ENCODE measurements at regions not wholly inside any gene's neighbourhood (a gene's known extent, or its start where the extent isn't known, plus 50 kb on each side); places are given as distances from the start of the nearest gene placed in this dataset.

DNA sequence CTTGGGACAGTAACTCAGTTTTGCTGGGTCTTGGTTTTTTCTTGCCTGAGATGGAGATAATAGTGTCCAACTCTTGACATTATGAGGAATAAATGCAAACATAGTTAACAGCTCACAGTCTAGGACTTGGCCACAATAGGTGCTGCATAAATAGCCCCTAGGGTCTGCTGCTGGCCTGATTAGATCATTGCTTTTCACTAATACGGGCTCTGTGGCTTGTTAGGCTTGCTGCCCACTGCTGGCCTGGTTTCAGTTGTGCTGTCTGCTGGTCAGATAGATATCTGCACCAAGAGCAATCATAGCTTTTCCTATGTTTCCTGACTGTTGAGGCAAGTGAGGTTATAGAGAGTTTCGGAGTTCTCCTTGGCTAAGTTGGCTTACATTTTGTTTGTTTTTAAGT, 246.1 kb downstream of the DNAJB9 start:
- Mint-ChIP-seq H3K36me3 (ENCODE audit: low read depth) (peaks cover 3% of the 10 kb centered on the region), H3K9me3 (peaks cover 5% of the 10 kb centered on the region), H3K4me3 (no peak overlapping the region), H3K4me1 (no peaks in the 10 kb centered on the region), H3K27me3 (ENCODE audit: low read depth) (no peaks in the 10 kb centered on the region), H3K27ac (ENCODE audit: unreplicated experiment) (no peak overlapping the region)
- TF ChIP-seq, protein P1, sequence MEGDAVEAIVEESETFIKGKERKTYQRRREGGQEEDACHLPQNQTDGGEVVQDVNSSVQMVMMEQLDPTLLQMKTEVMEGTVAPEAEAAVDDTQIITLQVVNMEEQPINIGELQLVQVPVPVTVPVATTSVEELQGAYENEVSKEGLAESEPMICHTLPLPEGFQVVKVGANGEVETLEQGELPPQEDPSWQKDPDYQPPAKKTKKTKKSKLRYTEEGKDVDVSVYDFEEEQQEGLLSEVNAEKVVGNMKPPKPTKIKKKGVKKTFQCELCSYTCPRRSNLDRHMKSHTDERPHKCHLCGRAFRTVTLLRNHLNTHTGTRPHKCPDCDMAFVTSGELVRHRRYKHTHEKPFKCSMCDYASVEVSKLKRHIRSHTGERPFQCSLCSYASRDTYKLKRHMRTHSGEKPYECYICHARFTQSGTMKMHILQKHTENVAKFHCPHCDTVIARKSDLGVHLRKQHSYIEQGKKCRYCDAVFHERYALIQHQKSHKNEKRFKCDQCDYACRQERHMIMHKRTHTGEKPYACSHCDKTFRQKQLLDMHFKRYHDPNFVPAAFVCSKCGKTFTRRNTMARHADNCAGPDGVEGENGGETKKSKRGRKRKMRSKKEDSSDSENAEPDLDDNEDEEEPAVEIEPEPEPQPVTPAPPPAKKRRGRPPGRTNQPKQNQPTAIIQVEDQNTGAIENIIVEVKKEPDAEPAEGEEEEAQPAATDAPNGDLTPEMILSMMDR (conservative IDR thresholded peaks at IDR 0.05): no peak
- no peak for DNase-seq (ENCODE audit: low read depth, low spot score)

DNA sequence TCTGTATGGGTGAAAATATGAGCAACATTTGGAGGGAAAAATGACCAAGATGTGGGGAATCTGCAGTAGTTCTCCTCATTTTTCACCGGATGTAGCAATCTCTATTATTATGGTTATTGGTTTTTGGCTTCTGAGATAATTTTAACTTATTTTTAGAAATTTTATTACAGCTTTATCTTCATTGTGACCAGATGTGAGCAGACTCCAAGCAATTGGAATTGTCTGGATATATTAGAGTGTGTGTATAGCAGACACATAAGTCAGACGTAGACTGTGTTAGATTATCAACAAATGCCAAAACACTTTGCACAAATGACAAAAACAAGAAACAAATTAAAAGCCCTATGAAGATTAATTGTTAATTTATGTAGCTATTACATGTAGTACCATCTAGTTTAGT, 249.1 kb downstream of the DNAJB9 start:
- TF ChIP-seq, protein P1 (conservative IDR thresholded peaks at IDR 0.05): no peak
- H3K27me3 Mint-ChIP-seq (ENCODE audit: low read depth): no peaks in the 10 kb centered on the region
- H3K9me3 Mint-ChIP-seq: peaks cover 2% of the 10 kb centered on the region
- H3K4me3 Mint-ChIP-seq: no peak overlapping the region
- H3K27ac Mint-ChIP-seq (ENCODE audit: unreplicated experiment): no peak overlapping the region
- H3K4me1 Mint-ChIP-seq: no peaks in the 10 kb centered on the region
- DNase-seq (ENCODE audit: low read depth, low spot score): no peak
- H3K36me3 Mint-ChIP-seq (ENCODE audit: low read depth): no peaks in the 10 kb centered on the region

DNA sequence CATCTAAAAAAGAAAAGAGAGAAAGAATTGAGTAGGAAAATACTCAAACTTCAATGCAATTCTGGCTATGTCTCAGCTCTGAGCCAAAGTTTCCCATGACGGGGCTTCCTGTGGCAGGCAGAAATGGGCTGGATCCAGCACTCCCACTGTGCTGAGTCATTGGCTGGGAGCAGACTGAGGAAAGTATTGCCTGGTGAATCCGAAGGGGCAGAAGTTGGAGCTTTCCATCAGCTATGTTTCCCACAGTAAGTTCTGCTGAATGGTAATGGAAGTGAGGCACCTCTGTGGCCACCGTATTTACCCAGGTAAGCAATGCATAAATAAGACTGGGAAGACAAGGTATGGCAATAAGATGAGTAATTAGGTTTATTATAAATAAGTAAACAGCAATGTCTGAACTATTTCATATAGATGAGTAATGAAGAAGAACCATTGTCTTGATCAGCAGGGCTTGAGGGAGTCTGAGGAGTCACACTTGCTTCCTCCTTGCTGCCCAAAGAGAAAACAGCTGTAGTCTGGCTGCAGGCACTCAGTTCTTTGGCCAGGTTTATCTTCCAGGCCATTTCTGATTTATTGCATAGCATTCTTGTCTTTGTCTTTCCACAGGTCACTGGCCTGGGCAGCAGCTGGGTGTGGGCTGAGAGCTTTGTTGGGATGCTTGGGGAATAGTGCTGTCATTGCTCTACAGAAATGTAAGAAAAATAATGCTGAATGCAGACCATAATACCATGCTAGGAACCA, 255.3 kb downstream of the DNAJB9 start:
- Mint-ChIP-seq H3K27me3 (ENCODE audit: low read depth) (no peaks in the 10 kb centered on the region), H3K36me3 (ENCODE audit: low read depth) (no peaks in the 10 kb centered on the region), H3K4me3 (no peak overlapping the region), H3K9me3 (peaks cover 2% of the 10 kb centered on the region), H3K4me1 (peaks cover 3% of the 10 kb centered on the region), H3K27ac (ENCODE audit: unreplicated experiment) (no peak overlapping the region)
- TF ChIP-seq, protein P1 (conservative IDR thresholded peaks at IDR 0.05): no peak
- DNase-seq (ENCODE audit: low read depth, low spot score): no peak

DNA sequence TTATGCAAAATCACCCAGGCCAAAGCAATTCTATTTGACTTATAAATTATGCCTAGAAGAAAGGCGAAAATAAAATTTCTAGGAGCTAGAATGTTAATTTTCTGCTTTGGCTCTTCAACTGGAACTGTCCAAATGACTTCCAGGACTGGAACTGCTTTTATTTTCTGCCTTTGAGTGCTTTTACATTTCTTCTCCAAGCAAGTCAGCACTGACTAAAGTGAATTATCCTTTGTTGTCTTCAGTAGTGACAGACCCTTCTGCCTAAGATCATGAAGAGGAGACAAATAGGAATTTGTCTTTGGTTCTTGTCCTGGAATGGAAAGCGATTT, 255.9 kb downstream of the DNAJB9 start:
- TF ChIP-seq, protein P1 (conservative IDR thresholded peaks at IDR 0.05): no peak
- Mint-ChIP-seq H3K27ac (ENCODE audit: unreplicated experiment) (no peak overlapping the region), H3K9me3 (peaks cover 2% of the 10 kb centered on the region), H3K4me1 (peaks cover 4% of the 10 kb centered on the region), H3K27me3 (ENCODE audit: low read depth) (no peaks in the 10 kb centered on the region), H3K4me3 (no peak overlapping the region), H3K36me3 (ENCODE audit: low read depth) (no peaks in the 10 kb centered on the region)
- DNase-seq (ENCODE audit: low read depth, low spot score): no peak

DNA sequence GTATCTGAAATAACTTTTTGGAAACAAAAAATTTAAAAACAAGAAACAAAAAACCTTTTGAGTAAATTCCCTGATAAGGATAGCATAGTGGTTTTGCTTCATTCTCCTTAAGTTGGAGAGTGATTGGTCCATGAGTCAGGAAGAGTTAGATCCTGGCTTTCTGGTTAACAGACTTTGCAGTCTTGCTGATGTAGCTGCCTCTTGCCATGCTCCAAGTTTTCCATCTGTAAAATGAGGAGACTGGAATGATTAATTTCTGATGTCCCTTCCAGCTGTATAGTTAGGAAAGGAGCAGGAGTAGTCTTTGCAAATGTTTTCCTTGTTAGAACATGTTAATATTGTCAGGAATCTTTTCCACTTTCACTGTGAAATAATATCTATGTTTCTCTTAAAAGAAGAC, 266.6 kb downstream of the DNAJB9 start:
- no peak for DNase-seq (ENCODE audit: low read depth, low spot score)
- TF ChIP-seq, protein P1 (conservative IDR thresholded peaks at IDR 0.05): no peak
- no peak overlapping the region for H3K4me3 Mint-ChIP-seq
- H3K27ac Mint-ChIP-seq (ENCODE audit: unreplicated experiment): no peak overlapping the region
- peaks cover 15% of the 10 kb centered on the region for H3K9me3 Mint-ChIP-seq
- H3K36me3 Mint-ChIP-seq (ENCODE audit: low read depth): peaks cover 12% of the 10 kb centered on the region
- no peaks in the 10 kb centered on the region for H3K4me1 Mint-ChIP-seq
- H3K27me3 Mint-ChIP-seq (ENCODE audit: low read depth): no peaks in the 10 kb centered on the region

Data from neural crest cell (in vitro differentiated cells).